KMS-11 (cell line): ENCODE measurements at regions not wholly inside any gene's neighbourhood (a gene's known extent, or its start where the extent isn't known, plus 50 kb on each side); places are given as distances from the start of the nearest gene placed in this dataset.

Source experiments
- H2AFZ ChIP-seq: fragments of 200-600 bp; sonication (generic); 2 replicates; pipeline ENCODE4 v1.6.1; 2016; ENCODE audit warnings: antibody characterized with exemption, mixed run types, low read depth
- H3K27ac ChIP-seq: fragments of 200-600 bp; sonication (generic); 2 replicates; pipeline ENCODE4 v1.6.1; 2016; ENCODE audit warnings: mild to moderate bottlenecking, mixed run types
- H3K27me3 ChIP-seq: fragments of 200-600 bp; sonication (generic); 2 replicates; pipeline ENCODE4 v1.6.1; 2017; ENCODE audit warnings: mild to moderate bottlenecking, low read depth, mixed run types, moderate library complexity; ENCODE audit not compliant: insufficient read depth
- H3K36me3 ChIP-seq: fragments of 200-600 bp; sonication (generic); 2 replicates; pipeline ENCODE4 v1.6.1; 2017; ENCODE audit warnings: mild to moderate bottlenecking, mixed run types; ENCODE audit not compliant: insufficient read depth
- H3K4me1 ChIP-seq: fragments of 200-600 bp; sonication (generic); 2 replicates; pipeline ENCODE4 v1.6.1; 2016; ENCODE audit warnings: mild to moderate bottlenecking, low read depth, mixed run types; ENCODE audit not compliant: poor library complexity, severe bottlenecking
- H3K4me2 ChIP-seq: fragments of 200-600 bp; sonication (generic); 2 replicates; pipeline ENCODE4 v1.7.0; 2016; ENCODE audit warnings: mild to moderate bottlenecking, mixed run types
- H3K4me3 ChIP-seq: fragments of 200-600 bp; sonication (generic); IDR thresholded peaks from 2 replicates; pipeline ENCODE4 v1.6.1; 2017; ENCODE audit warnings: low read depth, low read length, mixed read lengths; ENCODE audit not compliant: insufficient read depth
- H3K79me2 ChIP-seq: fragments of 200-600 bp; sonication (generic); 2 replicates; pipeline ENCODE4 v1.6.1; 2016; ENCODE audit warnings: low read depth, mixed run types; ENCODE audit not compliant: insufficient read depth
- H3K9ac ChIP-seq: fragments of 200-600 bp; sonication (generic); 2 replicates; pipeline ENCODE4 v1.6.1; 2016; ENCODE audit warnings: mild to moderate bottlenecking, mixed run types
- H4K20me1 ChIP-seq: fragments of 200-600 bp; sonication (generic); 2 replicates; pipeline ENCODE4 v1.6.1; 2016; ENCODE audit warnings: mild to moderate bottlenecking, mixed run types; ENCODE audit not compliant: insufficient read depth
- CTCF ChIP-seq: fragments of 200-600 bp; sonication (generic); conservative IDR thresholded peaks from 2 replicates; pipeline ENCODE4 v1.6.1; 2017; ENCODE audit warnings: low read depth, mild to moderate bottlenecking, antibody characterized with exemption, low read length, moderate library complexity, mixed read lengths

GRCh38 chr2:186042207-186043028 lies 303.8 kb downstream of the FSIP2 start:
- no peak for TF ChIP-seq CTCF

GRCh38 chr2:186044761-186045160 lies 306.2 kb downstream of the FSIP2 start:
- Histone ChIP-seq H3K4me3 (no peak overlapping the region), H4K20me1 (no peaks in the 10 kb centered on the region), H2AFZ (no peak overlapping the region), H3K27me3 (no peaks in the 10 kb centered on the region), H3K27ac (no peak overlapping the region), H3K4me1 (no peaks in the 10 kb centered on the region), H3K79me2 (no peaks in the 10 kb centered on the region), H3K9ac (no peak overlapping the region), H3K4me2 (no peak overlapping the region), H3K36me3 (no peaks in the 10 kb centered on the region)
- TF ChIP-seq CTCF: no peak

More at GRCh38 chr2:186042207-186043028, 303.8 kb downstream of the FSIP2 start:
- Histone ChIP-seq H3K4me3 (no peak overlapping the region), H3K27me3 (no peaks in the 10 kb centered on the region), H3K4me1 (no peaks in the 10 kb centered on the region), H3K36me3 (no peaks in the 10 kb centered on the region), H3K27ac (no peak overlapping the region), H3K4me2 (no peak overlapping the region), H4K20me1 (no peaks in the 10 kb centered on the region), H2AFZ (no peak overlapping the region), H3K9ac (no peak overlapping the region), H3K79me2 (no peaks in the 10 kb centered on the region)

GRCh38 chr2:186052930-186053329 lies 314.3 kb downstream of the FSIP2 start:
- H3K4me3 ChIP-seq: no peak overlapping the region
- no peaks in the 10 kb centered on the region for H3K79me2 ChIP-seq
- H3K4me2 ChIP-seq: no peak overlapping the region
- no peaks in the 10 kb centered on the region for H3K4me1 ChIP-seq
- no peak overlapping the region for H3K27ac ChIP-seq
- no peak for TF ChIP-seq CTCF
- H3K36me3 ChIP-seq: no peaks in the 10 kb centered on the region
- no peaks in the 10 kb centered on the region for H4K20me1 ChIP-seq
- H2AFZ ChIP-seq: no peak overlapping the region
- no peaks in the 10 kb centered on the region for H3K27me3 ChIP-seq
- no peak overlapping the region for H3K9ac ChIP-seq

GRCh38 chr2:186058614-186059013 lies 320.0 kb downstream of the FSIP2 start:
- Histone ChIP-seq H3K79me2 (no peaks in the 10 kb centered on the region), H2AFZ (no peak overlapping the region), H3K27me3 (no peaks in the 10 kb centered on the region), H3K4me2 (no peak overlapping the region), H3K36me3 (no peaks in the 10 kb centered on the region), H4K20me1 (no peaks in the 10 kb centered on the region), H3K4me3 (no peak overlapping the region), H3K27ac (no peak overlapping the region), H3K4me1 (peaks cover 8% of the 10 kb centered on the region), H3K9ac (no peak overlapping the region)
- TF ChIP-seq CTCF: no peak
